Type B pancreatic cell (in vitro differentiated cells): ENCODE measurements at regions not wholly inside any gene's neighbourhood (a gene's known extent, or its start where the extent isn't known, plus 50 kb on each side); places are given as distances from the start of the nearest gene placed in this dataset.

Experiments used
- DNase-seq: peaks from one replicate; pipeline ENCODE4 v3.0.0; 2021; ENCODE audit warnings: mixed read lengths; ENCODE audit not compliant: unreplicated experiment; ENCODE audit errors: extremely low spot score
- H3K27ac Mint-ChIP-seq: 2 replicates; pipeline ENCODE4 v1.8.0; 2021; ENCODE audit warnings: mild to moderate bottlenecking, mixed read lengths
- H3K27me3 Mint-ChIP-seq: 2 replicates; pipeline ENCODE4 v1.8.0; 2021; ENCODE audit warnings: mixed read lengths
- H3K36me3 Mint-ChIP-seq: 2 replicates; pipeline ENCODE4 v1.8.0; 2021; ENCODE audit warnings: mixed read lengths
- H3K4me1 Mint-ChIP-seq: one replicate; pipeline ENCODE4 v1.8.0; 2021; ENCODE audit warnings: mixed read lengths; ENCODE audit not compliant: unreplicated experiment
- H3K4me3 Mint-ChIP-seq: 2 replicates; pipeline ENCODE4 v1.8.0; 2021; ENCODE audit warnings: mild to moderate bottlenecking, mixed read lengths
- H3K9me3 Mint-ChIP-seq: 2 replicates; pipeline ENCODE4 v1.8.0; 2021; ENCODE audit warnings: mixed read lengths
- TF ChIP-seq, protein P1 (sequence below): fragments of 200-600 bp; sonication (generic); conservative IDR thresholded peaks from 2 replicates; pipeline ENCODE4 v1.5.0; 2021; ENCODE audit warnings: antibody characterized with exemption, mild to moderate bottlenecking

DNA sequence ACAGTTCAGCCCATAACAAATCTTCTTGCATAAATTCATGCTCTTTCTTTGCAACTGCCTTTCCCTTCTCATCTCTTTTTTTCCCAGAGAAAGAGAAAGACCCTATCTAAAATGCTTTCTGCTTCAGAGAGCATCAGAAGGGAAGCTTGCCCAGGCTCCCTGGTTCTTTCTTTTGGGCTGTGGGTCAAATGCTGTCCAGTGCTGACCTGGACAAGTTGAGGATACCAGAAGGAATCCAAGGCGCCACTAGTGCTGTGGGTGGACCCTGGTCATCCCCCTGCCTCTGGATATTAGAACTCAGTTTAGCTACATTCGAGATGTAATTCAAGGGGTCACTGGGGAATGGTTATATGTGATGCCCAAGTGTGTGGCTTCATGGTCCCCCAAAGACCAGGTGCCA lies 411.6 kb downstream of the RPS24 start:
- H3K9me3 Mint-ChIP-seq: no peaks in the 10 kb centered on the region
- no peak overlapping the region for H3K27ac Mint-ChIP-seq
- TF ChIP-seq, protein P1, sequence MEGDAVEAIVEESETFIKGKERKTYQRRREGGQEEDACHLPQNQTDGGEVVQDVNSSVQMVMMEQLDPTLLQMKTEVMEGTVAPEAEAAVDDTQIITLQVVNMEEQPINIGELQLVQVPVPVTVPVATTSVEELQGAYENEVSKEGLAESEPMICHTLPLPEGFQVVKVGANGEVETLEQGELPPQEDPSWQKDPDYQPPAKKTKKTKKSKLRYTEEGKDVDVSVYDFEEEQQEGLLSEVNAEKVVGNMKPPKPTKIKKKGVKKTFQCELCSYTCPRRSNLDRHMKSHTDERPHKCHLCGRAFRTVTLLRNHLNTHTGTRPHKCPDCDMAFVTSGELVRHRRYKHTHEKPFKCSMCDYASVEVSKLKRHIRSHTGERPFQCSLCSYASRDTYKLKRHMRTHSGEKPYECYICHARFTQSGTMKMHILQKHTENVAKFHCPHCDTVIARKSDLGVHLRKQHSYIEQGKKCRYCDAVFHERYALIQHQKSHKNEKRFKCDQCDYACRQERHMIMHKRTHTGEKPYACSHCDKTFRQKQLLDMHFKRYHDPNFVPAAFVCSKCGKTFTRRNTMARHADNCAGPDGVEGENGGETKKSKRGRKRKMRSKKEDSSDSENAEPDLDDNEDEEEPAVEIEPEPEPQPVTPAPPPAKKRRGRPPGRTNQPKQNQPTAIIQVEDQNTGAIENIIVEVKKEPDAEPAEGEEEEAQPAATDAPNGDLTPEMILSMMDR: no peak
- no peaks in the 10 kb centered on the region for H3K36me3 Mint-ChIP-seq
- no peaks in the 10 kb centered on the region for H3K27me3 Mint-ChIP-seq
- H3K4me1 Mint-ChIP-seq: peaks cover 28% of the 10 kb centered on the region
- H3K4me3 Mint-ChIP-seq: no peak overlapping the region
- DNase-seq: no peak

GRCh38 chr10:78448470-78448869 lies 414.8 kb downstream of the RPS24 start:
- no peaks in the 10 kb centered on the region for H3K27me3 Mint-ChIP-seq
- H3K36me3 Mint-ChIP-seq: no peaks in the 10 kb centered on the region
- no peak overlapping the region for H3K27ac Mint-ChIP-seq
- H3K4me1 Mint-ChIP-seq: peaks cover 32% of the 10 kb centered on the region
- no peak for DNase-seq
- no peak overlapping the region for H3K4me3 Mint-ChIP-seq
- TF ChIP-seq, protein P1: no peak
- no peaks in the 10 kb centered on the region for H3K9me3 Mint-ChIP-seq

GRCh38 chr10:78448994-78449418 lies 415.3 kb downstream of the RPS24 start:
- TF ChIP-seq, protein P1: no peak
- no peaks in the 10 kb centered on the region for H3K27me3 Mint-ChIP-seq
- no peak for DNase-seq
- H3K9me3 Mint-ChIP-seq: no peaks in the 10 kb centered on the region
- H3K27ac Mint-ChIP-seq: no peak overlapping the region
- H3K4me1 Mint-ChIP-seq: peaks cover 28% of the 10 kb centered on the region
- no peaks in the 10 kb centered on the region for H3K36me3 Mint-ChIP-seq
- H3K4me3 Mint-ChIP-seq: no peak overlapping the region

DNA sequence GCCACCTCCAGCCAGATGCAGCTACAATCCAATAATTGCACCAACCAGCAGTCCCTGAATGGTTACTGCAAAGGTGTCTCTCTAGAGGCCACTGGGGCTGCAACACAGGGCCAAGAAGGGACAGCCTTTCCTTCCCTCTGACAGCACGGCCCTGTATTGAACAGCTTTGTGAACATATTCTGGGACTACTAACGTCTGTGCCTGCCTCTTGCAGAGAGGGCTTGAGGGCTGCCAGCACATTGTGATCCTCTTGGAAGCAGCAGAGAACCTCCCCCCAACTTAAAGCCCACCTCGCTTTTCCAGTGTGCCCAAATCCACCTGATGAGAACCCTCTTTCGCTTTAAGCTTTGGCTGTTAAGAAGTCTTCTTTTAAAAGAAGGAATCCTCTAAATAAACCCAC lies 415.9 kb downstream of the RPS24 start:
- TF ChIP-seq, protein P1: no peak
- H3K9me3 Mint-ChIP-seq: no peaks in the 10 kb centered on the region
- no peak for DNase-seq
- peaks cover 2% of the 10 kb centered on the region for H3K27me3 Mint-ChIP-seq
- no peak overlapping the region for H3K4me3 Mint-ChIP-seq
- peaks cover 32% of the 10 kb centered on the region for H3K4me1 Mint-ChIP-seq
- H3K36me3 Mint-ChIP-seq: no peaks in the 10 kb centered on the region
- no peak overlapping the region for H3K27ac Mint-ChIP-seq

DNA sequence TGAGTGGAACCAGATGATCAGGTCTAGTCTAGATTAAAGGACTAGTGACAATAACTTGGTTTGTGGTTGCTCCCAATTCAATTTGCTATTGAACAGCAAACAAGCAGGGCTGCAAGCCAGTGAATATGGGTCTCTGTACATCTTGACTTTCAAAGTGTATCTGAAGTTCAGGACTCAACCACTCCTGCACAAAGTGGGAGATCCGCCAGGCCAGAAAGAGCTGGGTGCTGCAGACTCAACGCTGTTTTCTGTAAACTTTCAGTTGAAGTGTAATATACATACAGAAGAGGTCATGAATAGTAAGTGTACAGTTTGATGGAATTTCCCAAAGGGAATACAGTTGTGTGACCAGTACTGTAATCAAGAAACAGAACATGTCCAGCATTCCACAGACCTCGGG lies 416.6 kb downstream of the RPS24 start:
- H3K9me3 Mint-ChIP-seq: no peaks in the 10 kb centered on the region
- DNase-seq: no peak
- TF ChIP-seq, protein P1: no peak
- H3K27ac Mint-ChIP-seq: no peak overlapping the region
- H3K36me3 Mint-ChIP-seq: no peaks in the 10 kb centered on the region
- H3K27me3 Mint-ChIP-seq: peaks cover 4% of the 10 kb centered on the region
- H3K4me3 Mint-ChIP-seq: no peak overlapping the region
- peaks cover 39% of the 10 kb centered on the region for H3K4me1 Mint-ChIP-seq
